ENCODE measurements at regions not wholly inside any gene's neighbourhood (a gene's known extent, or its start where the extent isn't known, plus 50 kb on each side); places are given as distances from the start of the nearest gene placed in this dataset.

- Histone ChIP-seq H3K4me3 (ENCODE audit: low read length) (no peak overlapping the region), H2AFZ (ENCODE audit: low read depth, low read length) (no peak overlapping the region), H3K27ac (ENCODE audit: low read length) (no peak overlapping the region), H3K9me3 (ENCODE audit: low read length) (no peaks in the 10 kb centered on the region), H3F3A (ENCODE audit: insufficient read depth, low read length, poor library complexity, severe bottlenecking) (no peaks in the 10 kb centered on the region), H3K9me2 (ENCODE audit: insufficient read depth, low read length) (no peaks in the 10 kb centered on the region), H3K36me3 (ENCODE audit: insufficient read depth, low read length) (no peaks in the 10 kb centered on the region), H3K27me3 (ENCODE audit: insufficient read depth, low read depth, low read length) (no peaks in the 10 kb centered on the region), H3K9ac (ENCODE audit: low read length) (no peak overlapping the region), H3K79me2 (replicated peaks; ENCODE audit: insufficient read depth, low read length) (no peaks in the 10 kb centered on the region), H3K4me2 (ENCODE audit: low read length) (no peak overlapping the region), H4K20me1 (ENCODE audit: insufficient read depth) (no peaks in the 10 kb centered on the region)
- TF ChIP-seq REST (IDR thresholded peaks at IDR 0.05; ENCODE audit: borderline replicate concordance) (no peak), POLR2AphosphoS5 (IDR thresholded peaks at IDR 0.05) (no peak), RAD21 (conservative IDR thresholded peaks at IDR 0.05) (no peak), EP300 (conservative IDR thresholded peaks at IDR 0.05; ENCODE audit: poor library complexity, severe bottlenecking) (no peak), SMC3 (conservative IDR thresholded peaks at IDR 0.05; ENCODE audit: poor library complexity) (no peak), EZH2 (IDR thresholded peaks at IDR 0.05; ENCODE audit: borderline replicate concordance, insufficient read depth, low read length, poor library complexity, severe bottlenecking) (no peak), TAF1 (IDR thresholded peaks at IDR 0.05; ENCODE audit: low read depth) (no peak), MXI1 (conservative IDR thresholded peaks at IDR 0.05; ENCODE audit: poor library complexity, severe bottlenecking) (no peak)
- TF ChIP-seq, protein P1, sequence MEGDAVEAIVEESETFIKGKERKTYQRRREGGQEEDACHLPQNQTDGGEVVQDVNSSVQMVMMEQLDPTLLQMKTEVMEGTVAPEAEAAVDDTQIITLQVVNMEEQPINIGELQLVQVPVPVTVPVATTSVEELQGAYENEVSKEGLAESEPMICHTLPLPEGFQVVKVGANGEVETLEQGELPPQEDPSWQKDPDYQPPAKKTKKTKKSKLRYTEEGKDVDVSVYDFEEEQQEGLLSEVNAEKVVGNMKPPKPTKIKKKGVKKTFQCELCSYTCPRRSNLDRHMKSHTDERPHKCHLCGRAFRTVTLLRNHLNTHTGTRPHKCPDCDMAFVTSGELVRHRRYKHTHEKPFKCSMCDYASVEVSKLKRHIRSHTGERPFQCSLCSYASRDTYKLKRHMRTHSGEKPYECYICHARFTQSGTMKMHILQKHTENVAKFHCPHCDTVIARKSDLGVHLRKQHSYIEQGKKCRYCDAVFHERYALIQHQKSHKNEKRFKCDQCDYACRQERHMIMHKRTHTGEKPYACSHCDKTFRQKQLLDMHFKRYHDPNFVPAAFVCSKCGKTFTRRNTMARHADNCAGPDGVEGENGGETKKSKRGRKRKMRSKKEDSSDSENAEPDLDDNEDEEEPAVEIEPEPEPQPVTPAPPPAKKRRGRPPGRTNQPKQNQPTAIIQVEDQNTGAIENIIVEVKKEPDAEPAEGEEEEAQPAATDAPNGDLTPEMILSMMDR (IDR thresholded peaks at IDR 0.05; ENCODE audit: poor library complexity, severe bottlenecking), result no peak
These were observed 115.6 kb upstream of the NALF2 start for GRCh38 chrX:69388526-69388925.

GRCh38 chrX:69387567-69388487 lies 116.3 kb upstream of the NALF2 start:
- no peak overlapping the region for H3K9ac ChIP-seq (ENCODE audit: low read length)
- no peaks in the 10 kb centered on the region for H3K9me2 ChIP-seq (ENCODE audit: insufficient read depth, low read length)
- no peak overlapping the region for H3K4me3 ChIP-seq (ENCODE audit: low read length)
- TF ChIP-seq SMC3 (conservative IDR thresholded peaks at IDR 0.05; ENCODE audit: poor library complexity), result peak; percentile 76
- no peak for TF ChIP-seq POLR2AphosphoS5 (IDR thresholded peaks at IDR 0.05)
- no peak for TF ChIP-seq TAF1 (IDR thresholded peaks at IDR 0.05; ENCODE audit: low read depth)
- no peak for TF ChIP-seq EZH2 (IDR thresholded peaks at IDR 0.05; ENCODE audit: borderline replicate concordance, insufficient read depth, low read length, poor library complexity, severe bottlenecking)
- peak; percentile 75 for TF ChIP-seq RAD21 (conservative IDR thresholded peaks at IDR 0.05)
- TF ChIP-seq, protein P1 (IDR thresholded peaks at IDR 0.05; ENCODE audit: poor library complexity, severe bottlenecking), result peak; percentile 74
- TF ChIP-seq EP300 (conservative IDR thresholded peaks at IDR 0.05; ENCODE audit: poor library complexity, severe bottlenecking), result no peak
- no peaks in the 10 kb centered on the region for H3K9me3 ChIP-seq (ENCODE audit: low read length)
- H3K27ac ChIP-seq (ENCODE audit: low read length), result no peak overlapping the region
- H3F3A ChIP-seq (ENCODE audit: insufficient read depth, low read length, poor library complexity, severe bottlenecking), result no peaks in the 10 kb centered on the region
- no peak overlapping the region for H2AFZ ChIP-seq (ENCODE audit: low read depth, low read length)
- H4K20me1 ChIP-seq (ENCODE audit: insufficient read depth), result no peaks in the 10 kb centered on the region
- no peaks in the 10 kb centered on the region for H3K36me3 ChIP-seq (ENCODE audit: insufficient read depth, low read length)
- no peaks in the 10 kb centered on the region for H3K79me2 ChIP-seq (replicated peaks; ENCODE audit: insufficient read depth, low read length)
- H3K4me2 ChIP-seq (ENCODE audit: low read length), result no peak overlapping the region
- no peaks in the 10 kb centered on the region for H3K27me3 ChIP-seq (ENCODE audit: insufficient read depth, low read depth, low read length)
